NCI-H2196 (cell line): ENCODE measurements at regions not wholly inside any gene's neighbourhood (a gene's known extent, or its start where the extent isn't known, plus 50 kb on each side); places are given as distances from the start of the nearest gene placed in this dataset.
"Not testable (repeated sequence)": the region's sequence is repeated elsewhere in the genome, so short reads cannot be mapped to it uniquely, and the experiment has no call there.

Source experiments
- DNase-seq: peaks from one replicate; lab custom pipeline; 2025; ENCODE audit not compliant: unreplicated experiment; lab: John Stamatoyannopoulos, UW

DNA sequence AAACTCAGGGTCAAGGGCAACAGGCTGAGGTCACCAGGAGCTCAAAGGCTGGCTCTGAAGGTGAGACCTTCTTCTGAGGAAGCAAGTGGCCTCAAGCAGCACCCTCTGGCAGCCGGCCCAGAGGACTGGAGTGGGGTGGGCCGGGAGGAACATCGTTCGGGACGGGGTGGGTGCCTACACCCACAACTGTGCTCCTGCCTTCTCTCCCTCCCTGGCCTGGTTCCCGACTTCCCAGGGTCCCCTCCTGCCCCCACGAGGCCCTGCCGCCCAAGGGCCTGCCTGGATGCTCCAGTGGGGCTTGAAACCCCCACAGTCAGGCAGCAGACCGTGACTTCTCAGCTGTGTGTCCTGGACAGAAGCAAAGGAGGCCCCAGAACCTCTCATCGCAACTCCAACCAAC, 195.7 kb downstream of the IGLL1 start:
- no peak for DNase-seq

DNA sequence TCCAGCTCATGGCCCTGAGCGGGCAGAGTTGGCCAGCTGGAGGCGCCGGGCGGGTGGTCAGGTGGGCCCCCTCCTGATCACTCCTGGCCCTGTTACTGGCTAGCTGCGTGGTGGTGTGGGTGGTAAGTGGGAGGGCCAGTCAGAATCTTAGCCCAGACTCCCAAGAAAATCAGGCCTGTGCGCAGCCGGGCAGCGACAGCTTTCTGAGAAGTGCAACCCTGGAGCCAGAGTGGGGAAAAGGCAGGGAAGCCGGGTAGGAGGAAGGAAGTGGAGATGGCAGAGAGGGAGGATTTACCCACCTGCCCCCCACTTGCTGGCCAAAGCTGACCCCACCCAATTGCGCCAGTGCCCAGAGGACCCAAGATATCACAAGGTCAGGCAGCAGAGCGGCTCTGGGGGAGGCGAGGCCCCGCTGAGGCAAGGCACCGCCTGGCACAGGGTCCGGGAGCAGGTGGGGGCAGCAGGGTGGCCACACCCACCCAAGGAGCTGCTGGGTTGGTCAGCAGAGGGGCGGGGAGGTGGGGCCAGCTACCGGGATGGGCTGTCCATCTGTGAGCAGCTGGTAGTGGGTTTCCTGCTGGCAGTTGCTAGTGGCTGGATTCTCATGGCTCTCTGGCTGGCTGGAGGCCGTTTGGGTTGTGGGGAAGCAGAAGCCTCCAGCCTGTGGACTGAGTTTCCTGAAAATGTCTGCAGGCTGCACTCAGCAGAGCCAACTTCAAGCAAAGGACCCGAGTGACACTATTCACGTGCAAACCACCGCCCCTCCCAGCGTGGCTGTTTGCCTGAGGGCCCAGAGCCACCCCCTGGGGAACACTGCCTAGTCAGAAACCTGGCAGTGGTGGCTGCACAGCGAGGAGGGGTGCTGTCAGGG, 196.4 kb downstream of the IGLL1 start:
- no peak for DNase-seq

DNA sequence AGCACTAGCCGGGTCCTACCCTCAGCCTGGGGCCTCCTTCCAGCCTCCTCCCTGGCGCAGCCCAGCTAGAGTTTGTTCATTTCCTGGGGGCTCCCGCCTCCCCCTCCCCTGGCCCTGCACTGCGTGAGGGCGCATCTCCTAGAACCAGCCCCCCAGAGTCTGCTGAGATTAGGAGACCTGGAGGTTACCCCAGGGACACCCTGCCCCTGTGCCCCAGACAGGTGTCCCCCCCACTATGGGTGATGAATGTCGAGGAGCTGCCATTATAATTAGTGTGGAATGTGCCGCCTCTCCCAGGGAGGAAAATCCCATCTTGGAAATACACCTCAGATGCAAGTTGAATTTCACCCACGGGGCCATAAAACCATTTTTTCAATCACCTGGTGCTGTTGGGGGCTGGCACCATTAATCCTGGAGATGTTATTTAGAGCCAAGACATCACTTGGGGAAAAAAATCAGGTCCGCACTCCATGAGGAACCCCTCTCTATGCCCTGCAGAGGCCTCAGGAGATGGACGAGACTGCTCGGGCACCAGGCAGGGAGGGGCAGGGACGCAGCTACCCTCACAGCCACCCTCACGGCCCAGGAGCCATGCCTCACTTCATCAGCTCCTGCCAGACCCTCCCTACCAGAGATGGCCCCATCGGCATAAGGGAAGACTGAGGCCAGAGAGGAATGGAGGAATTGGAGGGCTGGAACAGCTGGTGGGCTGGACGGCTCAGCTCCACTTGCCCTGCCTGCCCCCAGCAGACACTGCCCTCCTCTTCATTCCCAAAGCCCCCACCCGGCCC, 197.5 kb downstream of the IGLL1 start:
- DNase-seq: no peak

DNA sequence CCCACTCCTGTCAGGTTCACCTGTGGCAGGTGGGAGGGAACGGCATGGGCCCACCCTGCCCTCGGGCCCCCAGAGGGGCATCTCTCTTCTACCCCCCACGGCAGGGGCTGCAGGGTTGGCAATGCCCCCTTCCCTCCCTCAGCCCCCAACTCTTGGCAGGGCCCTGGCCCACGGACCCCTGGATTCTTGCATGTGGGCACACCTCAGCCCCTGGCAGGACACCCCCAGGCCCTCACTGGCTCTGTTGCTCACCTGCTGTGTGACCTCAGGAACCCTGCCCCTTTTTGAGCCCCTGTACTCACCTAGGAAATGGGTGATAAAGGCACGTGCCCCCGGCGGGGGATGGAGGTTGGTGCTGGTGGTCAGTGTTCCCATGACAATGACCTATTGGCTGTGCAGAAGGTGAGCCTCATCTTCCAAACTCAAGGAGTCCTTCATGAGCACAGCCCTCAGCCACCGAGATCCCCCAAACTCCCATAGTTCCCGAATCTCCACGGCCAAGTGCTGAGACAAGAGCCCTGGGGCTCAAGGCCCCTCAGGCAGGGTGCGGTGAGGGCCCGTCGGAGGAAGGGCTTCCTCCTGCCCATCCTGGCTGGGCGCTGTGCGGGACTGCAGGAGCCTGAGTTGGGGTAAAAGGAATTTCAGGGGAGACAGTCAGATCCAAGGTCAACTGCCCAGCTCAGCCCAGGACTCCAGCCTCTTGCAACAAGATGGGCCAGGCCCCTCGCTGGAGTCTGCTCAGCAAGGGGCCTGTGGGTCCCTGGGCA, 198.2 kb downstream of the IGLL1 start:
- no peak for DNase-seq

DNA sequence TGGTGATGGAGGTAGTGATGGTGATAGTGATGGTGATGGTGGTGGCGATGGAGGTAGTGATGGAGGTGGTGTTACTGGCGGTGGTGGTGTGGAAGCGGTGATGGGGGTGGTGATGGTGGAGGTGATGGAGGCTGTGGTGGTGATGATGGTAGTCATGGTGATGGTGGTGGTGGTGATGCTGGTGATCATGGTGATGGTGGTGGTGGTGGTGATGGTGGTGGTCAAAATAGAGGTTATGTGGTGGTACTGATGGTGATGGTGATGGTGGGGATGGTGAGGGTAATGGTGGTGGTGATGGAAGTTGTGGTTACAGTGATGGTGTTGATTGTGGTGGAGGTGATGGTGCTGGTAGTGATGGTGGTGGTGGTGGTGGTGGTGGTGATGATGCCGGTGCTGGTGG, 199.2 kb downstream of the IGLL1 start:
- no peak for DNase-seq

DNA sequence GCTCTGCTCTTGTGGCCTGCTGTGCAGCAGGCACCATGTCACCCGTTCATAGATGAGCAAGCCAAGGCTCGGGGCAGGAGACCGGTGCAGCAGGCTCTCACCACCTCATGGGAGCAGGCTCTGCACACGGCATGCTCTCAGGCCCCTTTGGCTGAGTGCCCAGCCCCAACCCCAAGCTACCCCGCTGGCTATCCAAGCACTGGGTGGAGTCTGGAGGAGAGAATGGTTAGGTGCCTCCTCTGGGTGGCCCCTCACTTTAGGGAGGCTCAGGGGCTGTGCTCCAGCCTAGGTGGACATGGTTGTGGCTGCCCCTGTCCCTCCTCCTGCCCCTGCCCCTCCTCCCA, 199.9 kb downstream of the IGLL1 start:
- peak; percentile 0 for DNase-seq

DNA sequence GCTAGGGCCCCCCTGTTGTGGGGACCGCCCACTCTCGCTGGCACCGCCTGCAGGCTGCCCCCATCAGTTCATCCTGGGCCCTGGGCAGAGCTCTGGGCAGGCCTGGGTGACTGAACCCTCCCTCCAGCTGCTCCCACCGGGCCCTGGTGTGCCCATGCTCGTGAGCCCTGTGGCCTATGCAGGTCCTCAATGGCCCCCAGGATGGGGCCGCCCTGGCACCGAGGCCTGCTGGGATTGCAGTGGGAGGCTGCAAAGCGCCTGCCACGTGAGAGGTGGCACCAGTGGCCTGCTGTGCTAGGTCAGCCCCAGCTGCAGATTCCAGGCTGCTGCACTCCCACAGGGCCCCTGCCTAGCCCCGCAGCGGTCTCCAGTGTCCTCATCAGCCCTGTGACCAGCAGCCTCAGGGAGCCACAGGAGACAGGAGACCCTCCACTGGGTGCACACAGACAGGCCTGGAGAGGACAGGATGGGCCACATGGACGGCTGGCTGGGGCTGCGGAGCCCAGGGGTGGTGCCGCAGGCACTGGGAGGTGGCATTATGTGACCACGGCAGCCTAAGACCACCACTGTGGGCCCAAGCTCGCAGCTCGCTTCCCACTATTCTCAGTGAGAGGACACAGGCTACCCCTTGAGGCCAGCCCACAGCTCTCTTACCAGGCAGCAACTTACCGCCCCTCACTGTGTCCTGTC, 199.4 kb downstream of the BCR start:
- not testable (repeated sequence) for DNase-seq

DNA sequence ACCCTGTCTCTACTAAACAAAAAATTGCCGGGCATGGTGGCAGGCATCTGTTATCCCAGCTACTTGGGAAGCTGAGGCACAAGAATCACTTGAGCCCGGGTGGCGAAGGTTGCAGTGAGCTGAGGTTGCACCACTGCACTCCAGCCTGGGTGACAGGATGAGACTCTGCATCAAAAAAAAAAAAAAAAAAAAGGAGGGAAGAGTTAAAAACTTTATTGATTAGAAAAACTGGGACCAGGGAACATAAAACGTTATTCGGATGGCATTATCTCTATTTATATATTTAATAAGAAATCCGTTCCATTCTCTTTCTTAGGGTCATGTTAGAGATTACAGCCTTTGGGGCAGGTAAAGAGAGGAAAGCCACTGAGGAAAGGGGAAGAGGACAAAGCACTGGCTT, 197.5 kb downstream of the BCR start:
- no peak for DNase-seq

DNA sequence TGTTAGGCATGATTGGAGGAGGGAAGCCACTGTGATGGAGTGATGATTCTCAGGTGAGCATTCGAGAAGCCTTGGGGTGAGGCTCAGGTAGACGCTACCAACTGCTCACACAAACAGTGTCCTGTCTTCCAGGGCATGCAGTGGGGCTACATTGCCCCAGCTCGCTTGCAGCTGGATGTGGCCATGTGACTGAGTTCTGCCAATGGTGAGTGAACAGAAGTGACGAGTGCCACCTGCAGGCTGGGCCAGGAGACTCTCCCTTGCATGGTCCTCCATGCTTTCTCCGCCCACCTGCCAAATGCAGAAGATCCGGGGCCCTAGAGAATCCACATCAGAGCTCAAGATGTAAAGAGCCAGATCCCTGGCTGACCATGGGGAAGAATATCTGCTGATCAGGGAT, 195.9 kb downstream of the BCR start:
- DNase-seq: no peak

DNA sequence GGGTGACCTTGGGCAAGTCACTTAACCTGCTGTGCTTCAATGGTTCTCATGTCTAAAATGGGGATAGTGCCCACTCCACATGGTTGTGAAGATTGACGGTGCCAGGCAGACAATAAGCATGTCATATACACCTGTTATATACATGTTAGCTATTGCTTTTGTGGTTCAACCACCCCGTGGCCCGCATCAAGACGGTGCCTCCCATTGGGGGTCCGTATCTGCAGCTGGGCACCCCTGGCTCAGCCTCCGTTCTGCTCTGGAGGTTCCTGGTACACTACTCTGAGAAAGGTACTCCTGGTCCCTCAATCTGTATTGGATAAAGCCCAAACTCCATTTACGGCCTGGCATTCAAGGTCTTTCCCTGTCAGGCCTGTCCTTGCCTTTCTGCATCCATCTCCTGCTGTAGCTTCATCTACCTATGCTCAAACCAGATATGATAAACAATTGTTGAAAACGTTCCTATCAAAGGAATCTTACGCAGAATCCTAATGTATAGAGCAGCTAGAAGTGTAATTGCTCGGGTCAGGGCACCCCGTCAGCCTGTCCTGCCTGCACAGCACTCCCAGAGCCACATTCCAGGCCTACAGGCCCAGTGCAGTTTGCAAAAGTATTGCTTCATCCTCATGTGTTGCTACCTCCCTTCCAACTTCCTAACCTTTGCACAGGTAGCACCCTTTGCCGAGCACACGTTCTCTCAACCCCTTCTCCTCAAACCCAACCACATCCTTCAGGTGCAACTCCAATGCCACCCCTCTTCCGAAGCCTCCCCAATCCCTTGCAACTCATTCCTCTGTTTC, 194.9 kb downstream of the BCR start:
- DNase-seq: no peak

DNA sequence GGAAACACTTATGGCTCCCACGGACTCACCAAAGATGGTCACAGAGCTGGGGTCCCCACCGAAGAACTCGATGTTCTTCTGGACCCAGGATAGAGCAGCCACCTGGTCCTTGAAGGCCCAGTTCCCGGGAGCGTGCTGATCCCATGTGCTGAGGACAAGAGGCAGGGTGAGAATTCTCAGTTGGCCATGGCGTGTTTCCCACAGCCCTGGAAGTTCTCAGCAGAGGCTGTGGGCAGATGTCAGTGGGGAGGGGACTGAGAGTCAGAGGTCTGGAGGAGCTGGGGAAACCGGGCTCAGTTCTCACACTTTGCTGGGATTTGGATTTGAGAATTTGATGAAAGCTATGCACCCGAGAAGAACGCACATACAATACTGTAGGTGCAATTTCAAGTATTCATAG, 193.3 kb downstream of the BCR start:
- no peak for DNase-seq

DNA sequence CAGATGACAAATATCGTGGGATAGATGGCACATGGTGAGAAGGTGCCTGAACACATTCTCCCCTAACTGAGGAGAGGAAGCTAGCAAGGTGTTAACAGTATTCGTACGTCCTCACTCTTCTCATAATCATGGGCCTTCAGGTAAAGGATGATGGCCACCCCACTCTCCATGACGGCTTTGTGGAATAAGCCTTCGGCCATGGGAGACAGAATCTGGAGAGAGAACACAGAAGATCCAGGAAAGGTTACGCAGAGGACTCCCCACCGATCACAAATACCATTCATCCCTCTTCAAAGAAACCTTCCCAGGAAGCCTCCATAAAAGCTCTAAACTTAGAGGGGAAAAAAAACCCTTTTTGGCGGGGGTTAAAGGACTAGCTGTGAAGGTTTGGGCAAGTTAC, 189.9 kb downstream of the BCR start:
- no peak for DNase-seq

DNA sequence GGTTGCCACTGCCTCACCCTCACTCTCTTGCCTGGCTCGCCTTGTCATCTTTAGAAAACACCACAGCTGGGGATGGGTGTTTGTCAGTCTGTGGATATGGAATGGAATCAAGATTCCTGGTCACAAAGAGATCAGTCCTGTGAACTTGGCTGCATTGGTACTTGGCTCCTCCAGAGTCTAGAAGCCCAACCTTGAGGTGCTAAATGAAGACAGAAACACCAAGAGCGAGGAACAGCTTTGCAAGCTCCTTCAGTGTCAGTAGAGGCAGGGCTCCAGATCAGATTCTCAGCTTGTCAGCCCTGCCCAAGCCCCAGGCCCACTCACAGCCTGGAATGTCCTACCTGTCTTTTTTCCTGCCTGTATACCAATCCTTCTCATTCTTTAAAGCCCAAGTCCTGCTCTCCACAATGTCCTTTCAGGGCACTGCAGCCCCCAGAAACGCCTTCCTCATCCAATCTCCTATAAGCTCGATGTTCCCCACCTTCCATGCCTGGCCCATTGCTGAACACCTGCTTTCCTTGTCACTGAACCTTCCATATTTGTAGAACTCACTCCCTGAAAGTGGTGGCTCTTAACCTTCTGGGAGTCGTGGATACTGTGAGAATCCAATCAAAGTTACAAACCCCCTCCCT, 188.9 kb downstream of the BCR start:
- DNase-seq: no peak
